Superior temporal gyrus (tissue), 1 donor: ENCODE measurements at regions not wholly inside any gene's neighbourhood (a gene's known extent, or its start where the extent isn't known, plus 50 kb on each side); places are given as distances from the start of the nearest gene placed in this dataset.

Source experiments
- DNase-seq: peaks from one replicate; pipeline ENCODE4 v3.0.0-alpha.2; 2016; ENCODE audit errors: extremely low spot score

- no peak for DNase-seq
Observed at GRCh38 chr5:24368115-24368514, 276.7 kb downstream of the CDH10 start.

- DNase-seq, result no peak
Observed at GRCh38 chr5:24376210-24376609, 268.6 kb downstream of the CDH10 start.

DNA sequence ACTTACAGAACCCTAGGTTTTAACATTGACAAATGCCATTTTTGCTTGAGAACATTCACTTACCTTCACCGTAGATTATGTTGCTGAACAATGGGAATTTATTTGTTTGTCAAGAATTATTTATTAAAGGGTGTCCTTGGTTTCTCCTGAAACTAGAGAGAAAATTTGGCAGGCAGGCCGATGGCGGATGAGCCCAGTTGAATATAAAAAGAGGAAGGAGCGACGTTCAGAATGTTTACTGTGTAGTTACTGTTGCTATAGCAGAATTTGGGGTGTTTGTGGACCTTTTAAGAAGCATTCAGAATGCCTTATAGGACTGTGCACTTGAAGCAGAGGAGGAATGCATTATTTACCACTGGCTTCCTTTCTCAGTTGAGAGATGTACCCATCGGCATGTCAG lies 268.2 kb downstream of the CDH10 start:
- DNase-seq, result no peak

DNA sequence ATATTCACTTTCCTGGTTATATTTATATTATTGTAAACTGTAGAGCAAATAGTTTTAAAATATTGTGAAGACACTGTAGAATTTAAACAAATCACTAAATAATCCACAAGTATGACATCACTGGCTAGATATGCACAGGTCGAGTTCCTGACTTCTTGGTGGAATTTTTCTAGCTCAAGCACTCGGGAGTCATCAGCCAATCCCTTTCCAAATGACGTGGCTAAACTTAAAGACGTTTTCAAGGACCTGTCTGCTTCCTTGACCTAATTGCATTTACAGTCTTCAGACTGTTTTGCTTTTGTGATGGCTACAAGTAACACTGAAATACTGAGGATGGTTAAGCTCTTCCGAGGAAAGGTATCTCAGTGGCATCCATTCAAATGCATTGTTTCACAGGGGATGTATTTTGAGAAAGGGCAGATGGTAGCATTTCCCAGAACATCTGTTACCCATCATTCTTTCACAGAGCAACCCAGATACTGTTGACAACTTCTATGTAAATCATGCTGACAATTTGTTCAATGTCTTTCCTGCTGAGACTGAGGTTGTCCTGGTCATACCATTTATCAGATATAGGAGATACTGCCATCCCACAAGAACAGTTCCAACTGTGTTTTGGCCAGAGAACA lies 262.8 kb downstream of the CDH10 start:
- DNase-seq, result peak; percentile 29

DNA sequence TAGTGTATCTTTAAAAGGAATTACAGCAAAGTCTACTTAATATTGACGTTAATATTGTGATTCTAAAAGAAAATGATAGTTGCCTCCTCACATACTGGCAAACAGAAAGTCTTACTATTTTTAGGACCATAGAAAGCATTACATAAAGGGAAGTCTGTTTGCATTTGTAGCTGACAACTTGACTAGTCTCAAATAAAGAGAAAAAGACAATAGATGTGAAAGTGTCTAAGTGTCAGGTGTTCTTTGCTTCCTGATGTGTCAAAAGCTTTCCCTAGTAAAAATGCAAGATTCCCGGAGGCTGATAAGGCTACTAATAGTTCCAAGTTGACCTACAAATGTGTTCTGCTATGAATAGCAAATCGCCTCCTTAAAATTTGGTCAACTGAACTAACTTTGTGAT lies 259.7 kb downstream of the CDH10 start:
- DNase-seq, result no peak

GRCh38 chr5:24385617-24386016 lies 259.2 kb downstream of the CDH10 start:
- no peak for DNase-seq

- no peak for DNase-seq
Observed at GRCh38 chr5:24388448-24388847, 256.3 kb downstream of the CDH10 start.

DNA sequence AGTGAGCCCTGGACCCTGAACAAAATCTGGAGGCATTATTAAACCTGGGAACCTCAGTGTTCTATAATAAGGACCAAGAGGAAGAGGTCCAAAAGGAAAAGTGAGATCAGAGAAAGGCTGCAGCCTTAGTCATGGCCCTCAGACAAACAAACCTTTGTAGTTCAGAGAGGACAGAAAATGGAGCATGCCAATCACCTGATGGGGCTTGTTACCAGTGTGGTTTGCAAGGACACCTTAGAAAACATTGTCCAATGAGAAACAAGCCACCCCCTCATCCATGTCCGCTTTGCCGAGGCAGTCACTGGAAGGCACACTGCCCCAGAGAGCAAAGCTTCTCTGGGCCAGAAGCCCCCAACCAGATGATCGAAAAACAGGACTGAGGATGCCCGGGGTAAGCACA lies 254.8 kb downstream of the CDH10 start:
- DNase-seq, result no peak

GRCh38 chr5:24391816-24392215 lies 253.0 kb downstream of the CDH10 start:
- DNase-seq, result no peak

DNA sequence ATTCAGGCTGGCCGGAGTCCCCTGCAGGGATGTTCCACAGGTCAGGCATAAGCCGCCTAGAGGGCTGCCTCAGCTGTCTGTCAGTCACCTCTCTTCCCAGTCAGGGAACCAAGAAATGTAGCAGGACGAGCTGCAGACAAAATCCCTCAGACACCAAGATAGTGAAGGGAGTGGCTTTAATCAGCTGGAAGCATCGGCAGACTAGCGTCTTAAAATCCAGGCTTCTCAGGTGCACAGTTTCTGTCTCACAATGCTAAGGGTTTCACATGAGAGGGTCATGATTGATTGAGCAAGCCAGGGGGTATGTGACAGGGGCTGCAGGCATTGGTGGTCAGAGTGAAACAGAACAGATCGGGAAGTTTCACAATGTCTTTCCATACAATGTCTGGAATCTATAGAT lies 247.2 kb downstream of the CDH10 start:
- DNase-seq, result no peak

- no peak for DNase-seq
Observed at GRCh38 chr5:24401773-24402172, 243.0 kb downstream of the CDH10 start.

DNA sequence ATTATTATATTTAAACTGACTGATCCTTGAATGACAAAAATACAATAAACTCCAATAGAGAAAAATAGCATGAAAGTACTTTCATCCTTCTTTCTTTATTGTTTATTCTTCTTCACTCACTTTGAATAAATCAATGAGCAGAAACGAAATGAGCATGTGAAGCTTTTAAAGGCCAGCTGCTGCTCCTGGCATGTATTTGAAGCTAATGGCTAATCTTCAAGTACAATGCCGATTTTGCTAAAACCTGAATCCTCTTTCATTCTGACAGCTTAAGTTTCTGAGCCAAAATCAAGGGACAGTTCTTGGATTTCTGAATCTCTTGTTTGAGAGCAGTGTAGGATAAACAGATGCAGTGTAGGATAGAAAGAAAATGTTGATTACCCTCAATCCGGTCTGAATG lies 237.3 kb downstream of the CDH10 start:
- DNase-seq, result no peak

GRCh38 chr5:24428345-24428744 lies 216.4 kb downstream of the CDH10 start:
- DNase-seq, result no peak

DNA sequence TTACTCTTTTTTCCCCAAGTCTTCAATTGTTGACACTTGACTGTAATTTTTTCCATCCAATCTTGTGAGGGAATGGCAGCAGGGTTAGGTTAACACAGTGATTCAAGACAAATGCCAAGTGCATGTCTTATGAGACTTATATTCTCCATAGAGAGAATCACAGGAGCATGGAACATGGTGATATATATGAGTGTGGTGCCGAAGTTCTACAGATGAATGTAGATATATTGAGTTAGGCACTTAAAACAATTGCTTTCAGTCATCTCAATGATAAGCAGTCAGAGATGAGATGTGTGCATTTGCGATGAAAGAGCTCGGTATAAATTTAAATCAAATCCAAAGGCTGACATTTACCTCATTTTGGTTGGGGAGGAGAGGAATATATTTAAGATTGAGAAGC lies 211.2 kb downstream of the CDH10 start:
- DNase-seq, result no peak
